HFF-Myc (cell line): ENCODE measurements at regions not wholly inside any gene's neighbourhood (a gene's known extent, or its start where the extent isn't known, plus 50 kb on each side); places are given as distances from the start of the nearest gene placed in this dataset.
"Not testable (repeated sequence)": the region's sequence is repeated elsewhere in the genome, so short reads cannot be mapped to it uniquely, and the experiment has no call there.

Source experiments
- DNase-seq: peaks from one replicate; pipeline ENCODE4 v3.0.0-alpha.2; 2011; ENCODE audit warnings: low read depth; ENCODE audit errors: extremely low read depth
- H3K4me3 ChIP-seq: replicated peaks from 2 replicates; pipeline ENCODE4 v1.5.1; 2011; ENCODE audit warnings: low read depth, mild to moderate bottlenecking, control low read depth, low read length
- TF ChIP-seq, protein P1 (sequence below): IDR thresholded peaks from 2 replicates; pipeline ENCODE4 v1.5.1; 2012; ENCODE audit warnings: mild to moderate bottlenecking, low read depth, low read length, control low read depth; ENCODE audit errors: missing control alignments

DNA sequence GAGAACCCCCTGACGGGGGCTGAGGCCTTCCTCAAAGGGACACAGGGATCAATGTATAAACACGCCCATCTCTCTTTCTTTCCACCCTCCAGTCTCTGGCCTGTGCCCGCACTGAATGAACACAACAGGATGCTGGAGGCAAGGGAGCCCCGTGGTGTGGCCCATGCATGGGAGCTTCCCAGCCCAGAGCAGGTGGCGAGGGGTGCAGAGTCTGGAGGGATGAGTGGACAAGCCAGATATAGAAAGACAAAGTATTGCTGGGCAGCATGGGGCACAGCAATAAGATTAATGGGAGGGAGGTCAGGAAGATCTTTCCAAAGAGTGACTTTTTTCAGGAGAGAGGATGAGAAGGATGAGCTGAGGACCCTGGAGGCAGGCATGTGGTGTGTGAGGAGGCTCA is 103.7 kb downstream of the C5orf15 start:
- TF ChIP-seq, protein P1, sequence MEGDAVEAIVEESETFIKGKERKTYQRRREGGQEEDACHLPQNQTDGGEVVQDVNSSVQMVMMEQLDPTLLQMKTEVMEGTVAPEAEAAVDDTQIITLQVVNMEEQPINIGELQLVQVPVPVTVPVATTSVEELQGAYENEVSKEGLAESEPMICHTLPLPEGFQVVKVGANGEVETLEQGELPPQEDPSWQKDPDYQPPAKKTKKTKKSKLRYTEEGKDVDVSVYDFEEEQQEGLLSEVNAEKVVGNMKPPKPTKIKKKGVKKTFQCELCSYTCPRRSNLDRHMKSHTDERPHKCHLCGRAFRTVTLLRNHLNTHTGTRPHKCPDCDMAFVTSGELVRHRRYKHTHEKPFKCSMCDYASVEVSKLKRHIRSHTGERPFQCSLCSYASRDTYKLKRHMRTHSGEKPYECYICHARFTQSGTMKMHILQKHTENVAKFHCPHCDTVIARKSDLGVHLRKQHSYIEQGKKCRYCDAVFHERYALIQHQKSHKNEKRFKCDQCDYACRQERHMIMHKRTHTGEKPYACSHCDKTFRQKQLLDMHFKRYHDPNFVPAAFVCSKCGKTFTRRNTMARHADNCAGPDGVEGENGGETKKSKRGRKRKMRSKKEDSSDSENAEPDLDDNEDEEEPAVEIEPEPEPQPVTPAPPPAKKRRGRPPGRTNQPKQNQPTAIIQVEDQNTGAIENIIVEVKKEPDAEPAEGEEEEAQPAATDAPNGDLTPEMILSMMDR, result no peak
- no peak overlapping the region for H3K4me3 ChIP-seq
- DNase-seq, result no peak

GRCh38 chr5:133863857-133864585 is 104.4 kb downstream of the C5orf15 start:
- no peak for DNase-seq
- no peak overlapping the region for H3K4me3 ChIP-seq
- TF ChIP-seq, protein P1, result no peak

DNA sequence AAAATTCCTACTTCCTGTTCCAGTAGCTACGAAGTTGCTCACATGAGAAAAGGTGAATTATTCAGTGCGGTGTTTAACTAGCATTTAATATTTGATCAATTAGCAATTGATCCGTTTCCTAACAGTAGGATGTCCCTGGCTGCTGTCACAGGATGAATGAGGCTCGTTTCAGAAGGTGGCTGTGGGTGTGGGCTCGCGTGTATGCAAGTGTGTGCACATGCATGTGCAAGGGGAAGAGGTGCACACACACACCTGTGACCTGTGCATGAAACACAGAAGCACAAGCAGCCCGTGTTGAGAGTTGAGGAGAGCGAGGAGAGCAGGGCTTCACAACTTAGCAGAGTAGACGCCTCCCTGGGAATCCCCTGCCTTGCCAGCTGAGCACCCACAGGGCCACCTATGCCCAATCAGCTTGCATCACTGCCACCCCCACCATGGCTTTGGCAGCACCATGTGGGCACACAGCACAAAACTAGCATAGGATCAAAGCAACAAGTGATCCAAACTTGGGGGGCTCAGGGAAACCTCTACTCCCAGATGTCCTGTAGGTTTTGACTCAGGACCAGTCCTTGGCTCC is 107.2 kb downstream of the C5orf15 start:
- no peak overlapping the region for H3K4me3 ChIP-seq
- TF ChIP-seq, protein P1, result no peak
- no peak for DNase-seq

GRCh38 chr5:133859073-133859472 is 109.4 kb downstream of the C5orf15 start:
- TF ChIP-seq, protein P1, result no peak
- no peak overlapping the region for H3K4me3 ChIP-seq
- DNase-seq, result no peak

GRCh38 chr5:133857595-133858313 is 110.7 kb downstream of the C5orf15 start:
- not testable (repeated sequence) for H3K4me3 ChIP-seq, DNase-seq

DNA sequence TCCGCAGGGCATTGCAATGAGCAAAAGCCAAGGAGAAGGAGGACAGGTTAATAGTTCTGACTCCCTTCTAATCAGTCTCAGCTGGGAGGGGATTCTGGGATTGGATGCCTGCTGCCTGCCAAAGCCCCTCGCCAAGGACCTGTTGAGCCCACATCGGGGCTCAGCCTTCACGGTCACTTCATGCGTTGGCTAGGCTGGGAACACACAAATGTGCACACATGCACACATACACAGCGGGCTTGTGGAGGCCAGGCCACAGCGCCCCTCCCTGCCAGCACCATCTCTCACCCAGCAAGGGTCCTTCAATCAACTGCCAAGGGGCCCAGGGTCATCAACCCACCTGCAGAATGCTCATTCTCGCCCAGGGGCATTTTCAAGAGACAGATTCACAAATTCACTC is 113.9 kb downstream of the C5orf15 start:
- no peak overlapping the region for H3K4me3 ChIP-seq
- TF ChIP-seq, protein P1, result no peak
- DNase-seq, result no peak

- DNase-seq, result no peak
- TF ChIP-seq, protein P1, result no peak
- no peak overlapping the region for H3K4me3 ChIP-seq
Measured at GRCh38 chr5:133853646-133854365, 114.6 kb downstream of the C5orf15 start.
